ENCODE measurements at regions not wholly inside any gene's neighbourhood (a gene's known extent, or its start where the extent isn't known, plus 50 kb on each side); places are given as distances from the start of the nearest gene placed in this dataset.

DNA sequence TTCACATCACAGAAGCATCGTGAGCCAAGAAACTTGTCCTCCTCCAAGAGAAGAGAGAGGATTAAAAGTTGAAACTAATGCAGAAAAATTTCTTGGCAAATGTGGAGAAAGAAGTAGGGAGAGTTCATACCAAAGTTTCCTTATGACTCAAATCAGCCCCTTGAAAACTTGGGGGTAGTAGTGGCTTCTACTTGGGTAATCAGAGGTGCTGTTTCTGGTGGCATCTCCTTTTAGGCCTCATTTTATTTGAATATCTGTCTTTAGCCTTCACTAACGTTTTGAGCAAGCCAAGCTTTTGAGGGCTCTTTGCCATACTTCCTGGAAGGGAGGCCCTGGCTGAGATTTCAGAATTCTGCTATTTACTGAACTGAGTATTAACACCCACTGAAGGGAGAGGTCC is 515.3 kb upstream of the MEX3C start:
- DNase-seq (ENCODE audit: extremely low read depth, insufficient read length), result no peak
- TF ChIP-seq, protein P1, sequence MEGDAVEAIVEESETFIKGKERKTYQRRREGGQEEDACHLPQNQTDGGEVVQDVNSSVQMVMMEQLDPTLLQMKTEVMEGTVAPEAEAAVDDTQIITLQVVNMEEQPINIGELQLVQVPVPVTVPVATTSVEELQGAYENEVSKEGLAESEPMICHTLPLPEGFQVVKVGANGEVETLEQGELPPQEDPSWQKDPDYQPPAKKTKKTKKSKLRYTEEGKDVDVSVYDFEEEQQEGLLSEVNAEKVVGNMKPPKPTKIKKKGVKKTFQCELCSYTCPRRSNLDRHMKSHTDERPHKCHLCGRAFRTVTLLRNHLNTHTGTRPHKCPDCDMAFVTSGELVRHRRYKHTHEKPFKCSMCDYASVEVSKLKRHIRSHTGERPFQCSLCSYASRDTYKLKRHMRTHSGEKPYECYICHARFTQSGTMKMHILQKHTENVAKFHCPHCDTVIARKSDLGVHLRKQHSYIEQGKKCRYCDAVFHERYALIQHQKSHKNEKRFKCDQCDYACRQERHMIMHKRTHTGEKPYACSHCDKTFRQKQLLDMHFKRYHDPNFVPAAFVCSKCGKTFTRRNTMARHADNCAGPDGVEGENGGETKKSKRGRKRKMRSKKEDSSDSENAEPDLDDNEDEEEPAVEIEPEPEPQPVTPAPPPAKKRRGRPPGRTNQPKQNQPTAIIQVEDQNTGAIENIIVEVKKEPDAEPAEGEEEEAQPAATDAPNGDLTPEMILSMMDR (IDR thresholded peaks at IDR 0.05; ENCODE audit: insufficient read depth, low read length, poor library complexity, severe bottlenecking), result no peak
- no peak overlapping the region for H3K4me3 ChIP-seq (replicated peaks; ENCODE audit: low read depth, low read length)
- no peaks in the 10 kb centered on the region for H3K27me3 ChIP-seq (replicated peaks; ENCODE audit: control insufficient read depth, insufficient read depth, low read length)
- H3K36me3 ChIP-seq (ENCODE audit: control insufficient read depth, insufficient read depth, low read length), result no peaks in the 10 kb centered on the region

DNA sequence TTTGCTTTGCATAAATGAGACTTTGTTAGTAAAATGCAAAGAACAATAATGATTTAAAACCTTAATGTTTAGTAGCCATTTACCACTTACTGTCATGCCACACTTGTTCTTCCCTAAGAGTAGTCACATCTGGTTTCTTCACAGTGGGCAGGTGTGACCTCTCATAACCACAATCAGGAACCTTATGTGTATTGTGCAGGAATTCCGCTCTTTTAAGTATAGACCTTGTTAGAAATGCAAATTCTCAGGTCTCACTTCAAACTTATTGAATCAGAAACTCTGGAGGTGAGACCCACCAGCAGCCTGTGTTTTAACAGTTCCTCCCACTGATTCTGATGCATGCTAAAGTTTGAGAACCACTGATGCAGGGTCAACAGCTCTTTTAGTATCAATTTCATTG is 518.8 kb upstream of the MEX3C start:
- H3K4me3 ChIP-seq (replicated peaks; ENCODE audit: low read depth, low read length), result no peak overlapping the region
- TF ChIP-seq, protein P1 (IDR thresholded peaks at IDR 0.05; ENCODE audit: insufficient read depth, low read length, poor library complexity, severe bottlenecking), result no peak
- H3K36me3 ChIP-seq (ENCODE audit: control insufficient read depth, insufficient read depth, low read length), result no peaks in the 10 kb centered on the region
- DNase-seq (ENCODE audit: extremely low read depth, insufficient read length), result peak; percentile 51
- H3K27me3 ChIP-seq (replicated peaks; ENCODE audit: control insufficient read depth, insufficient read depth, low read length), result no peaks in the 10 kb centered on the region

DNA sequence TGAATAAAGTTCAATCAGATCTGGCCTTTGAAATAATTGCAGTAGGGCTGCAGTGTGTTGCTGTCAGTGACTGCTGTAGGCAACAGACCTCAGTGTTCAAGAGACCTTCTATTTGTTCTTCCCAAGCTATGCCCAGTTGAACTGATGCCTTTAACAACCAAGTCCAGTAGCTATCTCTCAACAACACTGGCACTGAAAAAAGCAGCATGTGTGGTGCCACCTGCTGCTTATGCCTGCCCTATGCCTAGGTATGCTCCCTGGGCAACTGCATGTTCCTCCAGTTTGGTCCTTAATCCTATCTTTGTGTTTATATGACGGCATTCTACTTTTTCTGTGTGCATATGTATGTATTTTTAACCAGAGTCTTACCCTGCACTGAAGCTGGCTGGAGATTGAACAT is 523.9 kb upstream of the MEX3C start:
- TF ChIP-seq, protein P1 (IDR thresholded peaks at IDR 0.05; ENCODE audit: insufficient read depth, low read length, poor library complexity, severe bottlenecking), result no peak

DNA sequence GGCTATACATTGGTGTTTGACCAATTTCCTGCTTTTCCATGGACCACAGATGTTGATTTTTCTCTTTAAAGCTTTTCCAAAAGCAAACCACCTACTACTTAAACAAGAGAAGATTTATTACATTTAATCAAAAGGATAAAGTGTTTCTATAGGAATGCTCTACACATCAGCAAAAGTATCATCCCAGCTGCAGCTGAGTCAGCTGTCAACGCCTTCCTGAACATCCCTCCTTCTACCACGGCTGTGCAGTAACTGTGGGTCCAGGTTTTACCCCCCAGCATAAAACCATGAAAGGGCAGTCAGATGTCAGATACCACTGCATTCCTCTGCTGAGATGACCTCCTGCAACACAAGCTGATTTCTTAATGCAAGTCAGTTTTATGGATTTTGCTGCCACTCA is 524.5 kb upstream of the MEX3C start:
- no peak for DNase-seq (ENCODE audit: extremely low read depth, insufficient read length)
- no peaks in the 10 kb centered on the region for H3K27me3 ChIP-seq (replicated peaks; ENCODE audit: control insufficient read depth, insufficient read depth, low read length)
- TF ChIP-seq, protein P1 (IDR thresholded peaks at IDR 0.05; ENCODE audit: insufficient read depth, low read length, poor library complexity, severe bottlenecking), result no peak

More for the DNA sequence above, 523.9 kb upstream of the MEX3C start:
- Histone ChIP-seq H3K4me3 (replicated peaks; ENCODE audit: low read depth, low read length) (no peak overlapping the region), H3K27me3 (replicated peaks; ENCODE audit: control insufficient read depth, insufficient read depth, low read length) (no peaks in the 10 kb centered on the region), H3K36me3 (ENCODE audit: control insufficient read depth, insufficient read depth, low read length) (no peaks in the 10 kb centered on the region)
- DNase-seq (ENCODE audit: extremely low read depth, insufficient read length), result no peak

DNA sequence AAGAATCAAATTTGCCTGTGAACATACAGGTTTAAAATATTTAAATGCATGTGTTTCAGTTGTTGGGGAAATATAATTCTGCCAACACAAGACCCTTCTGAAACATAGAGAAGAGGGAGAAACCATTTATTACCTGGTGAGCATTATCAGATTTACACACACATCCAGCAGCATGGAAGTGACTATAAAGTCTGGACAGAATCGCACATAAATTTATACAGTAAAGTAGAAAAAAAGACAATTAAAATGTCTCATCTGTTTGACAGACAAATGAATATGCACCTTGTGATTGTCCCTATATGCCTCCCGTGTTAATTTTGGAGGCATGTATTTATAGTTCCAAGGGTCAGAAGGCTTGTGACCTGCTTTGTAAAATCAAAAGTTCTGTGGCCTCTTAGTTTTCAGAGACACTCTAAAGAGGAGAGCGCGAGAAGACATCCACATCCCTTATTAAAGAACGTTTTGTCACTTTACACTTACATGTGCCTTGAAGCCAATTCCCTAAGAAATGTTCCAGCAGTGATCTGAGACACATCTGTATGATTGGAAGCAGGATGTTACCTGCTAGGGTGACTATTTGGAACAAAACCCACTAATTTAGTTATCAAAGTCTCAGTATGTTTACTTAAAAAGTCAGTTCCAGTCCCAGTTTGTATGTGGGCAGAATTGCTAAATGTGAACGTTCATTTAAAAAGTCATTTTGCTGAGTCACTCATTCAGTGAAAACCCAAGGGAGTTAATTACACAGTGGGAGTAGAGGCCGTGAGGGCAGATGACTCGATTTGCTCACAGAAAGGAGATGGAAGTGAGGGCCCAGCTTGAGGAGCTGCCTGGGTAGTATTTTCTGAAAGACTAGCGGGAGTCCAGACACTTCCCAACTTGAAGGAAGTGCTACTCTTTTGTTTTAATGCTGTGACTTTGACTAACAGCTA is 527.6 kb upstream of the MEX3C start:
- TF ChIP-seq, protein P1 (IDR thresholded peaks at IDR 0.05; ENCODE audit: insufficient read depth, low read length, poor library complexity, severe bottlenecking), result no peak
- DNase-seq (ENCODE audit: extremely low read depth, insufficient read length), result peak; percentile 64
- H3K27me3 ChIP-seq (replicated peaks; ENCODE audit: control insufficient read depth, insufficient read depth, low read length), result no peaks in the 10 kb centered on the region
- H3K4me3 ChIP-seq (replicated peaks; ENCODE audit: low read depth, low read length), result no peak overlapping the region
- H3K36me3 ChIP-seq (ENCODE audit: control insufficient read depth, insufficient read depth, low read length), result no peaks in the 10 kb centered on the region

More for the DNA sequence above, 524.5 kb upstream of the MEX3C start:
- no peaks in the 10 kb centered on the region for H3K36me3 ChIP-seq (ENCODE audit: control insufficient read depth, insufficient read depth, low read length)
- no peak overlapping the region for H3K4me3 ChIP-seq (replicated peaks; ENCODE audit: low read depth, low read length)

Measured in GM06990 (cell line).